ENCODE measurements at regions not wholly inside any gene's neighbourhood (a gene's known extent, or its start where the extent isn't known, plus 50 kb on each side); places are given as distances from the start of the nearest gene placed in this dataset.

GRCh38 chr15:57827021-57827420, 120.5 kb downstream of the POLR2M start:
- no peak for ATAC-seq
- TF ChIP-seq TSHZ2 (CRISPR knock-in tag; IDR thresholded peaks at IDR 0.05), result no peak
- TF ChIP-seq ZNF565 (CRISPR knock-in tag; conservative IDR thresholded peaks at IDR 0.05; ENCODE audit: low read depth), result no peak
- TF ChIP-seq CSDC2 (CRISPR knock-in tag; IDR thresholded peaks at IDR 0.05), result no peak

- no peak for TF ChIP-seq ZNF565 (CRISPR knock-in tag; conservative IDR thresholded peaks at IDR 0.05; ENCODE audit: low read depth)
- TF ChIP-seq CSDC2 (CRISPR knock-in tag; IDR thresholded peaks at IDR 0.05), result no peak
- no peak for TF ChIP-seq ESRRG (CRISPR knock-in tag; IDR thresholded peaks at IDR 0.05)
- ATAC-seq, result no peak
Observed at GRCh38 chr15:57827971-57828370, 121.5 kb downstream of the POLR2M start.

GRCh38 chr15:57832183-57832582, 125.7 kb downstream of the POLR2M start:
- TF ChIP-seq TCF4 (CRISPR knock-in tag; IDR thresholded peaks at IDR 0.05; ENCODE audit: borderline replicate concordance) (no peak), SNAI2 (CRISPR knock-in tag; IDR thresholded peaks at IDR 0.05) (no peak), ZFP30 (CRISPR knock-in tag; IDR thresholded peaks at IDR 0.05) (no peak), ZNF8 (CRISPR knock-in tag; IDR thresholded peaks at IDR 0.05) (no peak), ESRRG (CRISPR knock-in tag; IDR thresholded peaks at IDR 0.05) (no peak), CSRNP3 (CRISPR knock-in tag; IDR thresholded peaks at IDR 0.05) (no peak), ARNTL (CRISPR knock-in tag; IDR thresholded peaks at IDR 0.05; ENCODE audit: borderline replicate concordance, low read depth) (no peak), ZNF565 (CRISPR knock-in tag; conservative IDR thresholded peaks at IDR 0.05; ENCODE audit: low read depth) (no peak), TOX (CRISPR knock-in tag; IDR thresholded peaks at IDR 0.05; ENCODE audit: borderline replicate concordance) (no peak), GLIS3 (CRISPR knock-in tag; IDR thresholded peaks at IDR 0.05) (no peak), PPARA (CRISPR knock-in tag; IDR thresholded peaks at IDR 0.05; ENCODE audit: borderline replicate concordance) (no peak), PATZ1 (CRISPR knock-in tag; IDR thresholded peaks at IDR 0.05; ENCODE audit: borderline replicate concordance) (no peak), RARB (CRISPR knock-in tag; IDR thresholded peaks at IDR 0.05) (no peak), ZC3H10 (CRISPR knock-in tag; IDR thresholded peaks at IDR 0.05) (no peak), POU6F1 (CRISPR knock-in tag; IDR thresholded peaks at IDR 0.05; ENCODE audit: borderline replicate concordance, low read depth) (no peak), CREB5 (CRISPR knock-in tag; IDR thresholded peaks at IDR 0.05; ENCODE audit: low read depth) (no peak)
- ATAC-seq, result no peak

- no peak for ATAC-seq
Observed at GRCh38 chr15:57835119-57835518, 128.6 kb downstream of the POLR2M start.

More at GRCh38 chr15:57835119-57835518, 128.6 kb downstream of the POLR2M start:
- TF ChIP-seq POU6F1 (CRISPR knock-in tag; IDR thresholded peaks at IDR 0.05; ENCODE audit: borderline replicate concordance, low read depth), result no peak
- TF ChIP-seq SNAI2 (CRISPR knock-in tag; IDR thresholded peaks at IDR 0.05), result no peak
- TF ChIP-seq ZNF70 (CRISPR knock-in tag; IDR thresholded peaks at IDR 0.05), result no peak
- no peak for TF ChIP-seq OSR1 (CRISPR knock-in tag; IDR thresholded peaks at IDR 0.05)
- TF ChIP-seq PPARA (CRISPR knock-in tag; IDR thresholded peaks at IDR 0.05; ENCODE audit: borderline replicate concordance), result no peak
- no peak for TF ChIP-seq ZC3H10 (CRISPR knock-in tag; IDR thresholded peaks at IDR 0.05)
